HEK293 (cell line): ENCODE measurements at regions not wholly inside any gene's neighbourhood (a gene's known extent, or its start where the extent isn't known, plus 50 kb on each side); places are given as distances from the start of the nearest gene placed in this dataset.

ENCODE experiments used
- CTCF ChIA-PET: fragments of 350-600 bp; formaldehyde crosslinking; extraction: SDS; loops from one replicate; lab custom pipeline; 2021; ENCODE audit warnings: antibody characterized with exemption; lab: Yijun Ruan, JAX
- POLR2A ChIA-PET: fragments of 300-600 bp; formaldehyde crosslinking; extraction: SDS; loops from one replicate; lab custom pipeline; 2020; ENCODE audit warnings: antibody characterized with exemption, inconsistent platforms; lab: Yijun Ruan, JAX
- H3K27ac ChIP-seq: fragments of 200-500 bp; sonication (Bioruptor generic); 2 replicates; pipeline ENCODE4 v1.5.1; 2014; ENCODE audit warnings: low read depth, low read length, control low read depth, inconsistent platforms; ENCODE audit errors: extremely low read depth
- H3K36me3 ChIP-seq, 2 experiments: fragments of 200-500 bp in 1 of 2; sonication (Bioruptor generic) in 1 of 2; 1 replicate in 1 of 2; 2 replicates in 1 of 2; pipeline ENCODE4 v1.5.1; 2014 to 2017; ENCODE audit warnings: inconsistent platforms in 2 of 2, low read length in 2 of 2; ENCODE audit not compliant: control insufficient read depth in 2 of 2, insufficient read depth in 1 of 2
- H3K4me1 ChIP-seq: fragments of 200-500 bp; sonication (Bioruptor generic); 2 replicates; pipeline ENCODE4 v1.5.1; 2014; ENCODE audit warnings: mild to moderate bottlenecking, low read length, inconsistent platforms; ENCODE audit not compliant: control insufficient read depth, insufficient read depth
- H3K4me3 ChIP-seq: 2 replicates; pipeline ENCODE4 v1.5.1; 2011; ENCODE audit warnings: low read depth, mild to moderate bottlenecking, control low read depth, low read length, moderate library complexity
- H3K9me3 ChIP-seq: fragments of 200-500 bp; sonication (Bioruptor generic); 2 replicates; pipeline ENCODE4 v1.5.1; 2014; ENCODE audit warnings: low read depth, low read length, inconsistent platforms; ENCODE audit not compliant: control insufficient read depth, insufficient read depth
- BCL11B ChIP-seq: fragments of 450-650 bp; formaldehyde crosslinking; IDR thresholded peaks from 2 replicates; pipeline ENCODE4 v1.5.1; 2016; ENCODE audit warnings: low read depth, missing biosample characterization, missing genetic modification characterization
- KLF1 ChIP-seq: fragments of 450-650 bp; formaldehyde crosslinking; IDR thresholded peaks from 2 replicates; pipeline ENCODE4 v1.5.1; 2016; ENCODE audit warnings: missing biosample characterization, missing genetic modification characterization
- SP3 ChIP-seq: fragments of 450-650 bp; formaldehyde crosslinking; IDR thresholded peaks from 2 replicates; pipeline ENCODE4 v1.5.1; 2016; ENCODE audit warnings: missing biosample characterization, missing genetic modification characterization
- ZNF214 ChIP-seq: fragments of 450-650 bp; formaldehyde crosslinking; IDR thresholded peaks from 2 replicates; pipeline ENCODE4 v1.5.1; 2017; ENCODE audit warnings: missing biosample characterization, mild to moderate bottlenecking, missing genetic modification characterization, borderline replicate concordance
- ZNF266 ChIP-seq: fragments of 450-650 bp; formaldehyde crosslinking; IDR thresholded peaks from 2 replicates; pipeline ENCODE4 v1.5.1; 2016; ENCODE audit warnings: missing biosample characterization, missing genetic modification characterization, low read depth
- ZNF354C ChIP-seq: fragments of 450-650 bp; formaldehyde crosslinking; IDR thresholded peaks from 2 replicates; pipeline ENCODE4 v1.5.1; 2016; ENCODE audit warnings: missing biosample characterization, missing genetic modification characterization, low read depth, borderline replicate concordance
- ZNF366 ChIP-seq: fragments of 450-650 bp; formaldehyde crosslinking; conservative IDR thresholded peaks from 2 replicates; pipeline ENCODE4 v1.5.1; 2016; ENCODE audit warnings: missing biosample characterization, missing genetic modification characterization
- ZNF571 ChIP-seq: fragments of 450-650 bp; formaldehyde crosslinking; IDR thresholded peaks from 2 replicates; pipeline ENCODE4 v1.5.0; 2017; ENCODE audit warnings: missing biosample characterization, missing genetic modification characterization
- ZNF654 ChIP-seq: fragments of 450-650 bp; formaldehyde crosslinking; IDR thresholded peaks from 2 replicates; pipeline ENCODE4 v1.5.1; 2016; ENCODE audit warnings: low read depth, missing biosample characterization, missing genetic modification characterization
- ZNF701 ChIP-seq: fragments of 450-650 bp; formaldehyde crosslinking; IDR thresholded peaks from 2 replicates; pipeline ENCODE4 v1.5.1; 2016; ENCODE audit warnings: missing biosample characterization, missing genetic modification characterization
- ZNF768 ChIP-seq: fragments of 450-650 bp; formaldehyde crosslinking; IDR thresholded peaks from 2 replicates; pipeline ENCODE4 v1.5.1; 2018; ENCODE audit warnings: missing biosample characterization, mild to moderate bottlenecking, missing genetic modification characterization
- ZNF791 ChIP-seq: fragments of 450-650 bp; formaldehyde crosslinking; IDR thresholded peaks from 2 replicates; pipeline ENCODE4 v1.5.1; 2016; ENCODE audit warnings: missing biosample characterization, missing genetic modification characterization
- ZNF843 ChIP-seq: fragments of 450-650 bp; formaldehyde crosslinking; IDR thresholded peaks from 2 replicates; pipeline ENCODE4 v1.5.1; 2016; ENCODE audit warnings: missing biosample characterization, missing genetic modification characterization
- TF ChIP-seq, protein P1 (sequence below): fragments of 450-650 bp; formaldehyde crosslinking; IDR thresholded peaks from 2 replicates; pipeline ENCODE4 v1.5.1; 2016; ENCODE audit warnings: missing biosample characterization, missing genetic modification characterization
- TF ChIP-seq, protein P2 (sequence below): IDR thresholded peaks from 2 replicates; pipeline ENCODE4 v1.6.1; 2011; ENCODE audit warnings: mild to moderate bottlenecking, low read depth, low read length, borderline replicate concordance
- TF ChIP-seq, protein P3 (sequence below): fragments of 450-650 bp; formaldehyde crosslinking; IDR thresholded peaks from 2 replicates; pipeline ENCODE4 v1.5.1; 2017; ENCODE audit warnings: missing biosample characterization, missing genetic modification characterization
- TF ChIP-seq, protein P4 (sequence below): fragments of 450-650 bp; formaldehyde crosslinking; IDR thresholded peaks from 2 replicates; pipeline ENCODE4 v1.5.1; 2017; ENCODE audit warnings: missing biosample characterization, mild to moderate bottlenecking, missing genetic modification characterization, moderate library complexity
- TF ChIP-seq, protein P5 (sequence below): fragments of 450-650 bp; formaldehyde crosslinking; IDR thresholded peaks from 2 replicates; pipeline ENCODE4 v1.5.1; 2017; ENCODE audit warnings: missing biosample characterization, missing genetic modification characterization
- TF ChIP-seq, protein P6 (sequence below): fragments of 450-650 bp; formaldehyde crosslinking; IDR thresholded peaks from 2 replicates; pipeline ENCODE4 v1.5.1; 2016; ENCODE audit warnings: missing biosample characterization, missing genetic modification characterization
- TF ChIP-seq, protein P7 (sequence below): fragments of 450-650 bp; formaldehyde crosslinking; IDR thresholded peaks from 2 replicates; pipeline ENCODE4 v1.5.1; 2017; ENCODE audit warnings: missing biosample characterization, missing genetic modification characterization
- TF ChIP-seq, protein P8 (sequence below): fragments of 450-650 bp; formaldehyde crosslinking; IDR thresholded peaks from 2 replicates; pipeline ENCODE4 v1.5.0; 2017; ENCODE audit warnings: missing biosample characterization, missing genetic modification characterization, borderline replicate concordance

DNA sequence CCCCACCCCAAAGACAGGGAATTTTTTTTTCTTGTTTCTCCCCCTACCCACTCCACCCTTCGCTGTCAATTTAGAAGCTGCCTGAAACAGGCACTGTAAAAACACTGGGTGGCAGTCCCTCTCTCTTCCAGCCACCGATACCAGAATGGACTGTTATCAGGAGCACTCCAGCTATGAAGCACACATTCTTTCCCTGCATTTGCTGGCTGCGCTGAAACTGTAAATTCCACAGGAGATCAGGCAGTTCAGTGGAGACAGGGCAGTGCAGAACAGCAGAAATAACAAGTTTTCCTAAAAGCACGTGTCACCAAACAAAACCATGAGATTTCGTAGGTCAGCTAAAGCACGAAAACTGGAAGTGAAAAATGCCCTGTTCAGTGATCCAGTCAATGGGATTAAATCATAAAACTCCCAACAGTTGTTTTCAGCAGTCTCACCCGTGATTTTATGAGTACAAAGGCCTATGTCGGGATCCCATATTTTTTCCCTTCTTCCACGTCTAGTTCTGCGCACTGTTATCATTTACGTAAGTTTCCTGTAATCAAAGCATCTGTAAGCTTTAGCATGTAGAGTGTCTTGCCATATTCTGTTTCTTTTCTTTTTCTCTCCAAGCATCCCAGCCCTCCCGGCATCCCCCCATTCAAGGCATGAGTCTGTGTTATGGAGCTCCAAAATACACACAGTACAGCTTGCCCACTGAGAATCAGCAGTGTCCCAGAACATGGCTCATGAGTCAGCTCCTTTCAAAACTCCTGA, 359.9 kb upstream of the EPHA7 start:
- CTCF ChIA-PET: interaction anchor here (1.2 kb wide), 1 partner anchor 28 kb away, joined by 6 read pairs; no protein-coding TSS in a partner anchor
- no peak overlapping the region for H3K4me3 ChIP-seq
- no peak overlapping the region for H3K27ac ChIP-seq
- H3K36me3 ChIP-seq: no peaks in the 10 kb centered on the region
- POLR2A ChIA-PET: no interaction called here
- no peak for TF ChIP-seq BCL11B
- TF ChIP-seq ZNF654 (tag by site-specific recombination): 0 out of 2 replicates have a peak, but pooled peaks have one; percentile 3
- H3K9me3 ChIP-seq: no peaks in the 10 kb centered on the region
- H3K4me1 ChIP-seq: no peaks in the 10 kb centered on the region

DNA sequence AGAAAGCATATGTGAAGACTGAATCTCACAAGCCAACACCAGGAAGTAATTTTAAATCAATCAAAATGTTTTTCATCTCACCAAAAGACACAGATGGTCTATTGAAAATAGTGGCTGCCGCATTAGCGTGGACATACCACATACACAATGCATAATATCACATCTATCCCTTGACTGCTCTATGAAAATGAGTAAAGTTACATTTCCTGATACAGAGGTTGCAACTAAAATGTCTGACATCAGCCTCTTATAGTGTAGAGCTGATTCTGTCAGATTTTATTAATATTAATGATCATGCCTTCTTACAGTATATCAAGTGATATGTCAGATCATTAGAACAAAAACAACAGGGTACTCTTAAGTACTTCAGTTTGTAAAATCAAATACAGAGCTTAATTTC, 339.8 kb upstream of the EPHA7 start:
- Histone ChIP-seq H3K36me3 (no peaks in the 10 kb centered on the region), H3K4me1 (no peaks in the 10 kb centered on the region), H3K4me3 (no peak overlapping the region), H3K27ac (no peak overlapping the region), H3K9me3 (no peaks in the 10 kb centered on the region)
- no peak for TF ChIP-seq ZNF266 (tag by site-specific recombination)
- TF ChIP-seq ZNF701 (tag by site-specific recombination): no peak
- TF ChIP-seq, protein P1, sequence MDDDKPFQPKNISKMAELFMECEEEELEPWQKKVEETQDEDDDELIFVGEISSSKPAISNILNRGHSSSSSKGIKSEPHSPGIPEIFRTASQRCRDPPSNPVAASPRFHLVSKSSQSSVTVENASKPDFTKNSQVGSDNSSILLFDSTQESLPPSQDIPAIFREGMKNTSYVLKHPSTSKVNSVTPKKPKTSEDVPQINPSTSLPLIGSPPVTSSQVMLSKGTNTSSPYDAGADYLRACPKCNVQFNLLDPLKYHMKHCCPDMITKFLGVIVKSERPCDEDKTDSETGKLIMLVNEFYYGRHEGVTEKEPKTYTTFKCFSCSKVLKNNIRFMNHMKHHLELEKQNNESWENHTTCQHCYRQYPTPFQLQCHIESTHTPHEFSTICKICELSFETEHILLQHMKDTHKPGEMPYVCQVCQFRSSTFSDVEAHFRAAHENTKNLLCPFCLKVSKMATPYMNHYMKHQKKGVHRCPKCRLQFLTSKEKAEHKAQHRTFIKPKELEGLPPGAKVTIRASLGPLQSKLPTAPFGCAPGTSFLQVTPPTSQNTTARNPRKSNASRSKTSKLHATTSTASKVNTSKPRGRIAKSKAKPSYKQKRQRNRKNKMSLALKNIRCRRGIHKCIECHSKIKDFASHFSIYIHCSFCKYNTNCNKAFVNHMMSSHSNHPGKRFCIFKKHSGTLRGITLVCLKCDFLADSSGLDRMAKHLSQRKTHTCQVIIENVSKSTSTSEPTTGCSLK (tag by site-specific recombination): no peak
- TF ChIP-seq, protein P2, sequence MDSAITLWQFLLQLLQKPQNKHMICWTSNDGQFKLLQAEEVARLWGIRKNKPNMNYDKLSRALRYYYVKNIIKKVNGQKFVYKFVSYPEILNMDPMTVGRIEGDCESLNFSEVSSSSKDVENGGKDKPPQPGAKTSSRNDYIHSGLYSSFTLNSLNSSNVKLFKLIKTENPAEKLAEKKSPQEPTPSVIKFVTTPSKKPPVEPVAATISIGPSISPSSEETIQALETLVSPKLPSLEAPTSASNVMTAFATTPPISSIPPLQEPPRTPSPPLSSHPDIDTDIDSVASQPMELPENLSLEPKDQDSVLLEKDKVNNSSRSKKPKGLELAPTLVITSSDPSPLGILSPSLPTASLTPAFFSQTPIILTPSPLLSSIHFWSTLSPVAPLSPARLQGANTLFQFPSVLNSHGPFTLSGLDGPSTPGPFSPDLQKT: no peak
- TF ChIP-seq, protein P3, sequence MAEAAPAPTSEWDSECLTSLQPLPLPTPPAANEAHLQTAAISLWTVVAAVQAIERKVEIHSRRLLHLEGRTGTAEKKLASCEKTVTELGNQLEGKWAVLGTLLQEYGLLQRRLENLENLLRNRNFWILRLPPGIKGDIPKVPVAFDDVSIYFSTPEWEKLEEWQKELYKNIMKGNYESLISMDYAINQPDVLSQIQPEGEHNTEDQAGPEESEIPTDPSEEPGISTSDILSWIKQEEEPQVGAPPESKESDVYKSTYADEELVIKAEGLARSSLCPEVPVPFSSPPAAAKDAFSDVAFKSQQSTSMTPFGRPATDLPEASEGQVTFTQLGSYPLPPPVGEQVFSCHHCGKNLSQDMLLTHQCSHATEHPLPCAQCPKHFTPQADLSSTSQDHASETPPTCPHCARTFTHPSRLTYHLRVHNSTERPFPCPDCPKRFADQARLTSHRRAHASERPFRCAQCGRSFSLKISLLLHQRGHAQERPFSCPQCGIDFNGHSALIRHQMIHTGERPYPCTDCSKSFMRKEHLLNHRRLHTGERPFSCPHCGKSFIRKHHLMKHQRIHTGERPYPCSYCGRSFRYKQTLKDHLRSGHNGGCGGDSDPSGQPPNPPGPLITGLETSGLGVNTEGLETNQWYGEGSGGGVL (tag by site-specific recombination): no peak
- TF ChIP-seq SP3 (tag by site-specific recombination): no peak
- TF ChIP-seq, protein P4, sequence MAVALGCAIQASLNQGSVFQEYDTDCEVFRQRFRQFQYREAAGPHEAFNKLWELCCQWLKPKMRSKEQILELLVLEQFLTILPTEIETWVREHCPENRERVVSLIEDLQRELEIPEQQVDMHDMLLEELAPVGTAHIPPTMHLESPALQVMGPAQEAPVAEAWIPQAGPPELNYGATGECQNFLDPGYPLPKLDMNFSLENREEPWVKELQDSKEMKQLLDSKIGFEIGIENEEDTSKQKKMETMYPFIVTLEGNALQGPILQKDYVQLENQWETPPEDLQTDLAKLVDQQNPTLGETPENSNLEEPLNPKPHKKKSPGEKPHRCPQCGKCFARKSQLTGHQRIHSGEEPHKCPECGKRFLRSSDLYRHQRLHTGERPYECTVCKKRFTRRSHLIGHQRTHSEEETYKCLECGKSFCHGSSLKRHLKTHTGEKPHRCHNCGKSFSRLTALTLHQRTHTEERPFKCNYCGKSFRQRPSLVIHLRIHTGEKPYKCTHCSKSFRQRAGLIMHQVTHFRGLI (tag by site-specific recombination): no peak
- TF ChIP-seq ZNF571: no peak
- TF ChIP-seq, protein P5, sequence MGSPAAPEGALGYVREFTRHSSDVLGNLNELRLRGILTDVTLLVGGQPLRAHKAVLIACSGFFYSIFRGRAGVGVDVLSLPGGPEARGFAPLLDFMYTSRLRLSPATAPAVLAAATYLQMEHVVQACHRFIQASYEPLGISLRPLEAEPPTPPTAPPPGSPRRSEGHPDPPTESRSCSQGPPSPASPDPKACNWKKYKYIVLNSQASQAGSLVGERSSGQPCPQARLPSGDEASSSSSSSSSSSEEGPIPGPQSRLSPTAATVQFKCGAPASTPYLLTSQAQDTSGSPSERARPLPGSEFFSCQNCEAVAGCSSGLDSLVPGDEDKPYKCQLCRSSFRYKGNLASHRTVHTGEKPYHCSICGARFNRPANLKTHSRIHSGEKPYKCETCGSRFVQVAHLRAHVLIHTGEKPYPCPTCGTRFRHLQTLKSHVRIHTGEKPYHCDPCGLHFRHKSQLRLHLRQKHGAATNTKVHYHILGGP (tag by site-specific recombination): no peak
- no peak for TF ChIP-seq ZNF768 (tag by site-specific recombination)
- no peak for TF ChIP-seq ZNF843 (tag by site-specific recombination)
- TF ChIP-seq, protein P6, sequence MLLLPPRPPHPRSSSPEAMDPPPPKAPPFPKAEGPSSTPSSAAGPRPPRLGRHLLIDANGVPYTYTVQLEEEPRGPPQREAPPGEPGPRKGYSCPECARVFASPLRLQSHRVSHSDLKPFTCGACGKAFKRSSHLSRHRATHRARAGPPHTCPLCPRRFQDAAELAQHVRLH (tag by site-specific recombination): no peak
- TF ChIP-seq ZNF354C (tag by site-specific recombination): no peak
- TF ChIP-seq ZNF214 (tag by site-specific recombination): no peak
- TF ChIP-seq, protein P7, sequence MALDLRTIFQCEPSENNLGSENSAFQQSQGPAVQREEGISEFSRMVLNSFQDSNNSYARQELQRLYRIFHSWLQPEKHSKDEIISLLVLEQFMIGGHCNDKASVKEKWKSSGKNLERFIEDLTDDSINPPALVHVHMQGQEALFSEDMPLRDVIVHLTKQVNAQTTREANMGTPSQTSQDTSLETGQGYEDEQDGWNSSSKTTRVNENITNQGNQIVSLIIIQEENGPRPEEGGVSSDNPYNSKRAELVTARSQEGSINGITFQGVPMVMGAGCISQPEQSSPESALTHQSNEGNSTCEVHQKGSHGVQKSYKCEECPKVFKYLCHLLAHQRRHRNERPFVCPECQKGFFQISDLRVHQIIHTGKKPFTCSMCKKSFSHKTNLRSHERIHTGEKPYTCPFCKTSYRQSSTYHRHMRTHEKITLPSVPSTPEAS (tag by site-specific recombination): no peak
- TF ChIP-seq KLF1: no peak
- TF ChIP-seq, protein P8, sequence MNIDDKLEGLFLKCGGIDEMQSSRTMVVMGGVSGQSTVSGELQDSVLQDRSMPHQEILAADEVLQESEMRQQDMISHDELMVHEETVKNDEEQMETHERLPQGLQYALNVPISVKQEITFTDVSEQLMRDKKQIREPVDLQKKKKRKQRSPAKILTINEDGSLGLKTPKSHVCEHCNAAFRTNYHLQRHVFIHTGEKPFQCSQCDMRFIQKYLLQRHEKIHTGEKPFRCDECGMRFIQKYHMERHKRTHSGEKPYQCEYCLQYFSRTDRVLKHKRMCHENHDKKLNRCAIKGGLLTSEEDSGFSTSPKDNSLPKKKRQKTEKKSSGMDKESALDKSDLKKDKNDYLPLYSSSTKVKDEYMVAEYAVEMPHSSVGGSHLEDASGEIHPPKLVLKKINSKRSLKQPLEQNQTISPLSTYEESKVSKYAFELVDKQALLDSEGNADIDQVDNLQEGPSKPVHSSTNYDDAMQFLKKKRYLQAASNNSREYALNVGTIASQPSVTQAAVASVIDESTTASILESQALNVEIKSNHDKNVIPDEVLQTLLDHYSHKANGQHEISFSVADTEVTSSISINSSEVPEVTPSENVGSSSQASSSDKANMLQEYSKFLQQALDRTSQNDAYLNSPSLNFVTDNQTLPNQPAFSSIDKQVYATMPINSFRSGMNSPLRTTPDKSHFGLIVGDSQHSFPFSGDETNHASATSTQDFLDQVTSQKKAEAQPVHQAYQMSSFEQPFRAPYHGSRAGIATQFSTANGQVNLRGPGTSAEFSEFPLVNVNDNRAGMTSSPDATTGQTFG (tag by site-specific recombination): no peak
- no peak for TF ChIP-seq ZNF366 (tag by site-specific recombination)
- no peak for TF ChIP-seq ZNF791
- ChIA-PET POLR2A (no interaction called here), CTCF (interaction anchor here (0.5 to 0.7 kb wide), 2 partner anchors 336 to 1637 kb away, joined by 3 to 4 read pairs; no protein-coding TSS in a partner anchor)
